ENCODE measurements at regions not wholly inside any gene's neighbourhood (a gene's known extent, or its start where the extent isn't known, plus 50 kb on each side); places are given as distances from the start of the nearest gene placed in this dataset.
A peak's percentile ranks its signal among the peaks of the same experiment; 100 is the strongest.

GRCh38 chr17:17424552-17424951, 52.2 kb upstream of the MED9 start:
- Histone ChIP-seq H3K4me2 (ENCODE audit: unreplicated experiment) (no peak overlapping the region), H4K20me1 (ENCODE audit: insufficient read depth) (no peaks in the 10 kb centered on the region), H3K36me3 (ENCODE audit: low read depth) (no peaks in the 10 kb centered on the region), H2AFZ (no peak overlapping the region), H3K9ac (no peak overlapping the region), H3K79me2 (ENCODE audit: insufficient read depth) (no peaks in the 10 kb centered on the region), H3K4me3 (no peak overlapping the region), H3K27me3 (replicated peaks; ENCODE audit: insufficient read depth) (no peaks in the 10 kb centered on the region), H3F3A (ENCODE audit: insufficient read depth) (no peaks in the 10 kb centered on the region), H3K9me2 (ENCODE audit: insufficient read depth) (no peaks in the 10 kb centered on the region), H3K4me1 (ENCODE audit: insufficient read depth) (peaks cover 5% of the 10 kb centered on the region), H3K27ac (no peak overlapping the region), H3K9me3 (ENCODE audit: low read depth) (no peaks in the 10 kb centered on the region)
- 85 to 93% methylated on average over 1 to 2 of the region's 2 CpGs for WGBS, 2 experiments (ENCODE audit: low coverage in 1 of 2, low lambda C conversion rate in 2 of 2, missing lambda C conversion rate in 2 of 2)
- no peak for TF ChIP-seq EZH2 (IDR thresholded peaks at IDR 0.05; ENCODE audit: insufficient read depth, poor library complexity, severe bottlenecking)
- no peak for TF ChIP-seq EZH2phosphoT487 (IDR thresholded peaks at IDR 0.05; ENCODE audit: insufficient read depth, low read depth)
- DNase-seq: no peak
- in situ Hi-C loops (cut with MboI): no loop called here

GRCh38 chr17:17425005-17425404, 51.8 kb upstream of the MED9 start:
- H3K9me3 ChIP-seq (ENCODE audit: low read depth): no peaks in the 10 kb centered on the region
- peaks cover 5% of the 10 kb centered on the region for H3K4me1 ChIP-seq (ENCODE audit: insufficient read depth)
- H3F3A ChIP-seq (ENCODE audit: insufficient read depth): no peaks in the 10 kb centered on the region
- H3K9ac ChIP-seq: no peak overlapping the region
- TF ChIP-seq EZH2phosphoT487 (IDR thresholded peaks at IDR 0.05; ENCODE audit: insufficient read depth, low read depth): no peak
- TF ChIP-seq EZH2 (IDR thresholded peaks at IDR 0.05; ENCODE audit: insufficient read depth, poor library complexity, severe bottlenecking): no peak
- H3K9me2 ChIP-seq (ENCODE audit: insufficient read depth): no peaks in the 10 kb centered on the region
- no peak overlapping the region for H2AFZ ChIP-seq
- whole genome bisulfite sequencing, 2 experiments (ENCODE audit: low coverage in 1 of 2, low lambda C conversion rate in 2 of 2, missing lambda C conversion rate in 2 of 2): 93 to 95% methylated on average over 5 to 7 of the region's 7 CpGs
- H3K27me3 ChIP-seq (replicated peaks; ENCODE audit: insufficient read depth): no peaks in the 10 kb centered on the region
- H3K36me3 ChIP-seq (ENCODE audit: low read depth): no peaks in the 10 kb centered on the region
- no peak for DNase-seq
- no peak overlapping the region for H3K4me3 ChIP-seq
- H4K20me1 ChIP-seq (ENCODE audit: insufficient read depth): no peaks in the 10 kb centered on the region
- in situ Hi-C loops (cut with MboI): no loop called here
- H3K27ac ChIP-seq: no peak overlapping the region
- H3K4me2 ChIP-seq (ENCODE audit: unreplicated experiment): no peak overlapping the region
- no peaks in the 10 kb centered on the region for H3K79me2 ChIP-seq (ENCODE audit: insufficient read depth)

- no peaks in the 10 kb centered on the region for H3K79me2 ChIP-seq (ENCODE audit: insufficient read depth)
- H3K36me3 ChIP-seq (ENCODE audit: low read depth): no peaks in the 10 kb centered on the region
- in situ Hi-C loops (cut with MboI): no loop called here
- H3K4me1 ChIP-seq (ENCODE audit: insufficient read depth): no peaks in the 10 kb centered on the region
- no peak overlapping the region for H3K4me2 ChIP-seq (ENCODE audit: unreplicated experiment)
- H3K4me3 ChIP-seq: no peak overlapping the region
- no peak overlapping the region for H2AFZ ChIP-seq
- H3F3A ChIP-seq (ENCODE audit: insufficient read depth): no peaks in the 10 kb centered on the region
- no peaks in the 10 kb centered on the region for H4K20me1 ChIP-seq (ENCODE audit: insufficient read depth)
- H3K9ac ChIP-seq: no peak overlapping the region
- WGBS, 2 experiments (ENCODE audit: low coverage in 1 of 2, low lambda C conversion rate in 2 of 2, missing lambda C conversion rate in 2 of 2): 74 to 76% methylated on average over 4 of the region's 4 CpGs
- TF ChIP-seq EZH2 (IDR thresholded peaks at IDR 0.05; ENCODE audit: insufficient read depth, poor library complexity, severe bottlenecking): no peak
- TF ChIP-seq EZH2phosphoT487 (IDR thresholded peaks at IDR 0.05; ENCODE audit: insufficient read depth, low read depth): no peak
- no peaks in the 10 kb centered on the region for H3K27me3 ChIP-seq (replicated peaks; ENCODE audit: insufficient read depth)
- no peaks in the 10 kb centered on the region for H3K9me3 ChIP-seq (ENCODE audit: low read depth)
- peak; percentile 53 for DNase-seq
- no peaks in the 10 kb centered on the region for H3K9me2 ChIP-seq (ENCODE audit: insufficient read depth)
- no peak overlapping the region for H3K27ac ChIP-seq
These were observed 51.2 kb upstream of the MED9 start for GRCh38 chr17:17425591-17425990.

- Histone ChIP-seq H3K36me3 (ENCODE audit: low read depth) (no peaks in the 10 kb centered on the region), H3K27ac (no peak overlapping the region), H3K4me2 (ENCODE audit: unreplicated experiment) (no peak overlapping the region), H3K4me1 (ENCODE audit: insufficient read depth) (no peaks in the 10 kb centered on the region), H3K27me3 (replicated peaks; ENCODE audit: insufficient read depth) (no peaks in the 10 kb centered on the region), H3K9ac (no peak overlapping the region), H3K79me2 (ENCODE audit: insufficient read depth) (no peaks in the 10 kb centered on the region), H3K9me2 (ENCODE audit: insufficient read depth) (no peaks in the 10 kb centered on the region), H4K20me1 (ENCODE audit: insufficient read depth) (no peaks in the 10 kb centered on the region), H3K9me3 (ENCODE audit: low read depth) (no peaks in the 10 kb centered on the region), H3K4me3 (no peak overlapping the region), H3F3A (ENCODE audit: insufficient read depth) (no peaks in the 10 kb centered on the region), H2AFZ (no peak overlapping the region)
- WGBS, 2 experiments (ENCODE audit: low coverage in 1 of 2, low lambda C conversion rate in 2 of 2, missing lambda C conversion rate in 2 of 2): 91 to 92% methylated on average over 4 of the region's 4 CpGs
- TF ChIP-seq EZH2 (IDR thresholded peaks at IDR 0.05; ENCODE audit: insufficient read depth, poor library complexity, severe bottlenecking) (no peak), EZH2phosphoT487 (IDR thresholded peaks at IDR 0.05; ENCODE audit: insufficient read depth, low read depth) (no peak)
- in situ Hi-C loops (cut with MboI): no loop called here
- no peak for DNase-seq
These were observed 50.6 kb upstream of the MED9 start for GRCh38 chr17:17426184-17426583.
